ENCODE measurements at regions not wholly inside any gene's neighbourhood (a gene's known extent, or its start where the extent isn't known, plus 50 kb on each side); places are given as distances from the start of the nearest gene placed in this dataset.

- no peak overlapping the region for H3K4me3 Mint-ChIP-seq
- H3K9me3 Mint-ChIP-seq: peaks cover 2% of the 10 kb centered on the region
- no peak overlapping the region for H3K27ac Mint-ChIP-seq (ENCODE audit: unreplicated experiment)
- H3K4me1 Mint-ChIP-seq: no peaks in the 10 kb centered on the region
- no peaks in the 10 kb centered on the region for H3K36me3 Mint-ChIP-seq (ENCODE audit: low read depth)
- H3K27me3 Mint-ChIP-seq (ENCODE audit: low read depth): no peaks in the 10 kb centered on the region
- TF ChIP-seq, protein P1, sequence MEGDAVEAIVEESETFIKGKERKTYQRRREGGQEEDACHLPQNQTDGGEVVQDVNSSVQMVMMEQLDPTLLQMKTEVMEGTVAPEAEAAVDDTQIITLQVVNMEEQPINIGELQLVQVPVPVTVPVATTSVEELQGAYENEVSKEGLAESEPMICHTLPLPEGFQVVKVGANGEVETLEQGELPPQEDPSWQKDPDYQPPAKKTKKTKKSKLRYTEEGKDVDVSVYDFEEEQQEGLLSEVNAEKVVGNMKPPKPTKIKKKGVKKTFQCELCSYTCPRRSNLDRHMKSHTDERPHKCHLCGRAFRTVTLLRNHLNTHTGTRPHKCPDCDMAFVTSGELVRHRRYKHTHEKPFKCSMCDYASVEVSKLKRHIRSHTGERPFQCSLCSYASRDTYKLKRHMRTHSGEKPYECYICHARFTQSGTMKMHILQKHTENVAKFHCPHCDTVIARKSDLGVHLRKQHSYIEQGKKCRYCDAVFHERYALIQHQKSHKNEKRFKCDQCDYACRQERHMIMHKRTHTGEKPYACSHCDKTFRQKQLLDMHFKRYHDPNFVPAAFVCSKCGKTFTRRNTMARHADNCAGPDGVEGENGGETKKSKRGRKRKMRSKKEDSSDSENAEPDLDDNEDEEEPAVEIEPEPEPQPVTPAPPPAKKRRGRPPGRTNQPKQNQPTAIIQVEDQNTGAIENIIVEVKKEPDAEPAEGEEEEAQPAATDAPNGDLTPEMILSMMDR (conservative IDR thresholded peaks at IDR 0.05): no peak
- no peak for DNase-seq (ENCODE audit: low read depth, low spot score)
Observed at GRCh38 chrX:4173743-4174142, 460.3 kb upstream of the PRKX start.

DNA sequence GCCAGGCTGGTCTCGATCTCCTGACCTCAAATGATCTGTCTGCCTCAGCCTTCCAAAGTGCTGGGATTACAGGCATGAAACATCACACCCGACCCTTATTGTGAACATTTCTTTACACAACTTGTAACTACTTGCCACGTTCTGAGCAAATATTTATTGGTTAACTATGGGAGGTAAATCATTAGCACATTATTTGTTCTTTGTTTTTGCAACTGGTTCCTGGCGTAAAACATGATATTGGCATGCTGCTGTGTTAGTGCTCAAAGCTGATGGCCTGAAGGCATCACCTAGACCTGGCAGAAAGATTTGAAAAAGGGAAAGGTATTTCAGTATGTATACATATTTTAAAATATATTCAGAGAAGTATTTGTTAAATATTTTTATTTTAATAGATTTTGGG lies 438.3 kb upstream of the PRKX start:
- peaks cover 3% of the 10 kb centered on the region for H3K36me3 Mint-ChIP-seq (ENCODE audit: low read depth)

DNA sequence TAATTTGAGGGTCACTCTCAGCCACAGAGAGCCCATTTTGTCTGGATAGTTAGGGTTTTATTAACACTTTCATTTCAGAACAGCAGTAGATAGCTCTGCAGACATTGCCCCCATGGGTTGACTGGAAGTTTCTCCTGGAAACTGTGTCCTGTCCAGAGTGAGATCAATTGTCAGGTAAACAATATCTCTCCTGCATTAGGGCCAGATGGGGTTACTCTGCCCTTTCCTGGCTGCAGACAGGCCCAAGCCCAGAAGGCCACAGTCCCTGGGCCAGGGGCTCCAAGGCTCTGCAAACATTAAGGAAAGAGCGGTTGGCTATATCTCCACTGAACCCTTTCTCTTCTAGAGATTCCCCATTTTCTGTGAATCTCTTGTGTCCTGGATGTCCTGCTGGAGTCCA lies 436.8 kb upstream of the PRKX start:
- Mint-ChIP-seq H3K27ac (ENCODE audit: unreplicated experiment) (no peak overlapping the region), H3K9me3 (peaks cover 6% of the 10 kb centered on the region), H3K4me3 (no peak overlapping the region), H3K4me1 (no peaks in the 10 kb centered on the region), H3K27me3 (ENCODE audit: low read depth) (peaks cover 3% of the 10 kb centered on the region), H3K36me3 (ENCODE audit: low read depth) (peaks cover 3% of the 10 kb centered on the region)
- DNase-seq (ENCODE audit: low read depth, low spot score): no peak
- TF ChIP-seq, protein P1 (conservative IDR thresholded peaks at IDR 0.05): no peak

More for the DNA sequence above, 438.3 kb upstream of the PRKX start:
- no peak overlapping the region for H3K27ac Mint-ChIP-seq (ENCODE audit: unreplicated experiment)
- TF ChIP-seq, protein P1 (conservative IDR thresholded peaks at IDR 0.05): no peak
- H3K4me3 Mint-ChIP-seq: no peak overlapping the region
- peaks cover 6% of the 10 kb centered on the region for H3K9me3 Mint-ChIP-seq
- DNase-seq (ENCODE audit: low read depth, low spot score): no peak
- peaks cover 8% of the 10 kb centered on the region for H3K27me3 Mint-ChIP-seq (ENCODE audit: low read depth)
- H3K4me1 Mint-ChIP-seq: no peaks in the 10 kb centered on the region

DNA sequence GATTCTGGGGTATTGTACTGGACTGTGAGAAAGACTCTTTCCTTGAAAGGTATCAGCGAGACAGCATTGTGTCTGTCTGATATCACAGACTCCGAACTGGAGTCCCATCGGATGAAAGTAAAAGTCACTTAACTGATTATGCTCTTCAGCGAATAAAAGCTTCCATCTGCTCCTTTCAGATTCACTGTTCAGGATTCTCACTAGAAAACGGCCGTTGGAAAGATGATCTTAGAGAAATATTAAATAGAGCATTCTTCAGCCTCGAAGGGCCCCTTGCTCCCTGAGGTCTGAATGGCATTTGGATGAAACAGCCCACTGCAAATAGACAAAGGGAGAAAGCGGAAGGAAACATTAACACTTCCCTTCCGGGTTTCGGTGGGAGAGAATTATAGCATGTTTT lies 416.2 kb upstream of the PRKX start:
- peaks cover 5% of the 10 kb centered on the region for H3K36me3 Mint-ChIP-seq (ENCODE audit: low read depth)
- H3K27me3 Mint-ChIP-seq (ENCODE audit: low read depth): no peaks in the 10 kb centered on the region
- H3K4me3 Mint-ChIP-seq: peak overlapping the region; percentile 58
- peaks cover 4% of the 10 kb centered on the region for H3K9me3 Mint-ChIP-seq
- peaks cover 21% of the 10 kb centered on the region for H3K4me1 Mint-ChIP-seq
- peak overlapping the region; percentile 95 for H3K27ac Mint-ChIP-seq (ENCODE audit: unreplicated experiment)
- DNase-seq (ENCODE audit: low read depth, low spot score): no peak
- TF ChIP-seq, protein P1 (conservative IDR thresholded peaks at IDR 0.05): no peak

- TF ChIP-seq, protein P1 (conservative IDR thresholded peaks at IDR 0.05): no peak
- Mint-ChIP-seq H3K4me3 (no peak overlapping the region), H3K4me1 (no peaks in the 10 kb centered on the region), H3K27ac (ENCODE audit: unreplicated experiment) (no peak overlapping the region), H3K36me3 (ENCODE audit: low read depth) (no peaks in the 10 kb centered on the region), H3K27me3 (ENCODE audit: low read depth) (peaks cover 8% of the 10 kb centered on the region), H3K9me3 (no peaks in the 10 kb centered on the region)
- no peak for DNase-seq (ENCODE audit: low read depth, low spot score)
Observed at GRCh38 chrX:4118666-4119530, 405.4 kb upstream of the PRKX start.

All from neural crest cell (in vitro differentiated cells).